Stomach (tissue), 4 donors: ENCODE measurements at regions not wholly inside any gene's neighbourhood (a gene's known extent, or its start where the extent isn't known, plus 50 kb on each side); places are given as distances from the start of the nearest gene placed in this dataset.

Source experiments
- CTCF ChIP-seq, 7 experiments: fragments of 450-650 bp in 4 of 7; fragments of 200-600 bp in 3 of 7; sonication (generic) in 3 of 7; IDR thresholded peaks; one replicate each; pipeline ENCODE4 v1.5.1; 2016 to 2019; ENCODE audit warnings: antibody characterized with exemption in 7 of 7, control low read depth in 2 of 7, mild to moderate bottlenecking in 1 of 7
- EP300 ChIP-seq: sonication (generic); formaldehyde crosslinking; IDR thresholded peaks from one replicate; pipeline ENCODE4 v1.6.1; 2017; ENCODE audit warnings: antibody characterized with exemption
- POLR2A ChIP-seq, 4 donors: fragments of 450-650 bp; IDR thresholded peaks; one replicate each; pipeline ENCODE4 v1.6.1; 2016; ENCODE audit warnings: antibody characterized with exemption in 4 of 4, control low read depth in 2 of 4, mild to moderate bottlenecking in 1 of 4, moderate library complexity in 1 of 4

- TF ChIP-seq CTCF (IDR thresholded peaks at IDR 0.05) (no peak), EP300 (no peak), POLR2A (IDR thresholded peaks at IDR 0.05) (no peak)
Measured at GRCh38 chr4:162360369-162361149, 196.8 kb upstream of the FSTL5 start.
